ENCODE measurements at regions not wholly inside any gene's neighbourhood (a gene's known extent, or its start where the extent isn't known, plus 50 kb on each side); places are given as distances from the start of the nearest gene placed in this dataset.
A peak's percentile ranks its signal among the peaks of the same experiment; 100 is the strongest.

- DNase-seq = peak; percentile 3
Measured at GRCh38 chr11:122342089-122342744, 226.2 kb upstream of the BLID start.

GRCh38 chr11:122341477-122341876 is 225.5 kb upstream of the BLID start:
- no peak for DNase-seq

GRCh38 chr11:122340607-122341290 is 224.7 kb upstream of the BLID start:
- no peak for DNase-seq

- DNase-seq = no peak
Measured at GRCh38 chr11:122339436-122340060, 223.5 kb upstream of the BLID start.

GRCh38 chr11:122337704-122338103 is 221.7 kb upstream of the BLID start:
- no peak for DNase-seq

- no peak for DNase-seq
Measured at GRCh38 chr11:122337241-122337640, 221.2 kb upstream of the BLID start.

GRCh38 chr11:122336706-122337105 is 220.7 kb upstream of the BLID start:
- no peak for DNase-seq

- DNase-seq = no peak
Measured at GRCh38 chr11:122334546-122335339, 218.7 kb upstream of the BLID start.

GRCh38 chr11:122333467-122333866 is 217.5 kb upstream of the BLID start:
- DNase-seq = no peak

GRCh38 chr11:122331079-122331478 is 215.1 kb upstream of the BLID start:
- DNase-seq = no peak

GRCh38 chr11:122330279-122330965 is 214.4 kb upstream of the BLID start:
- no peak for DNase-seq

GRCh38 chr11:122327528-122327927 is 211.5 kb upstream of the BLID start:
- DNase-seq = no peak

- DNase-seq = no peak
Measured at GRCh38 chr11:122323754-122324421, 207.9 kb upstream of the BLID start.

GRCh38 chr11:122322329-122322728 is 206.3 kb upstream of the BLID start:
- no peak for DNase-seq

GRCh38 chr11:122320671-122321070 is 204.7 kb upstream of the BLID start:
- no peak for DNase-seq

- DNase-seq = no peak
Measured at GRCh38 chr11:122319691-122320620, 203.9 kb upstream of the BLID start.

GRCh38 chr11:122319085-122319484 is 203.1 kb upstream of the BLID start:
- DNase-seq = no peak

- no peak for DNase-seq
Measured at GRCh38 chr11:122317305-122317704, 201.3 kb upstream of the BLID start.

GRCh38 chr11:122313581-122313980 is 197.6 kb upstream of the BLID start:
- DNase-seq = no peak

GRCh38 chr11:122311216-122311755 is 195.3 kb upstream of the BLID start:
- DNase-seq = no peak

- DNase-seq = no peak
Measured at GRCh38 chr11:122310766-122311165, 194.8 kb upstream of the BLID start.
